Ectodermal cell (in vitro differentiated cells): ENCODE measurements at regions not wholly inside any gene's neighbourhood (a gene's known extent, or its start where the extent isn't known, plus 50 kb on each side); places are given as distances from the start of the nearest gene placed in this dataset.

Experiments
- H3K27ac ChIP-seq: 2 replicates; pipeline ENCODE4 v1.7.0; 2013; ENCODE audit warnings: mild to moderate bottlenecking, low read depth, low read length; ENCODE audit not compliant: insufficient read depth, poor library complexity, severe bottlenecking
- H3K27me3 ChIP-seq: 2 replicates; pipeline ENCODE4 v1.7.0; 2013; ENCODE audit warnings: mild to moderate bottlenecking, low read length; ENCODE audit not compliant: insufficient read depth, control insufficient read depth, poor library complexity, severe bottlenecking
- H3K36me3 ChIP-seq: one replicate; pipeline ENCODE4 v1.7.0; 2013; ENCODE audit warnings: low read length; ENCODE audit not compliant: control insufficient read depth, insufficient read depth
- H3K4me1 ChIP-seq: one replicate; pipeline ENCODE4 v1.7.0; 2013; ENCODE audit warnings: low read length; ENCODE audit not compliant: control insufficient read depth, insufficient read depth
- H3K4me3 ChIP-seq: 2 replicates; pipeline ENCODE4 v1.7.0; 2013; ENCODE audit warnings: low read depth, low read length, control low read depth; ENCODE audit not compliant: insufficient read depth
- H3K9me3 ChIP-seq: 2 replicates; pipeline ENCODE4 v1.7.0; 2013; ENCODE audit warnings: mild to moderate bottlenecking, low read length, moderate library complexity; ENCODE audit not compliant: control insufficient read depth
- WGBS, 2 experiments: methylation state at CpG; one replicate each; pipeline ENCODE4 v1.1.7; 2013; ENCODE audit warnings: missing lambda C conversion rate in 2 of 2; 5-methylcytosine and 5-hydroxymethylcytosine counted together

DNA sequence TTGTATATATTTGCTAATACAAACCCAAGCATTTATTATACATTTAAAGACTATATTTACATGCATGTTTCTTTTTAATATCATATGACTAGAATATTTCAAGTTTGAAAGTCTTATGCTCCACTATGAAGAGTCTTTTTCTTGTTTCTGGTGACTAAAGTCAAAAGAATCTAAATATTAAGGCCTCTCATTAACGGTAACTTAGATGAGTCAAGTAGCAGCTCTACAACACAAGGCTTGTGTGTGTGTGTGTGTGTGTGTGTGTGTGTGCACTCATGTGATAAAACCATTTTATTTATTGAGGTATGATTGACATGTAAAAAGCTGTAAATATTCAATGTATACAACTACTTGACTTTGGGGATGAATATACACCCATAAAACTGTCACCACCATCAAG is 275.6 kb downstream of the TFAP2B start:
- Histone ChIP-seq H3K27ac (no peak overlapping the region), H3K27me3 (no peaks in the 10 kb centered on the region), H3K4me1 (no peaks in the 10 kb centered on the region), H3K9me3 (no peaks in the 10 kb centered on the region), H3K4me3 (no peak overlapping the region), H3K36me3 (no peaks in the 10 kb centered on the region)
- WGBS, 2 experiments = 93 to 100% methylated on average over 1 of the region's 1 CpG

DNA sequence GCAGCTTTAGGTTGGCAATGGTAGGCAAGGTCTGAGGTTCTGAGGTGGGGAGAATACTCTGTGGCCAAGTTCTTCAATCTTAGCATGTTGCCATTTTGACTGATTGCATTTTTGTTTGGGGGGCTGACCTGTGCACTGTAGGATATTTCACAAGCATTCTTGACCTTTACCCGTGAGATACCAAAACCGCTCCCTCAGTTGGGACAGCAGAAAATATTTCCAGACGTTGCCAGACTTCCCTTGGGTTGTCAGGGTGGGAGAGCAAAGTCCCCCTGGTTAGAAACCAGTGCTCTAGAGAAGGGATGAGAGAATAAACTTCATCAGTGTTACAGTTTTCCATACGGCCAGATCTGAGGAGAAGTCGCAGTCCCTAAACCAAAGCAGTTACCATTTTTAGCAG is 279.6 kb downstream of the TFAP2B start:
- Histone ChIP-seq H3K27ac (no peak overlapping the region), H3K27me3 (no peaks in the 10 kb centered on the region), H3K36me3 (no peaks in the 10 kb centered on the region), H3K4me3 (no peak overlapping the region), H3K9me3 (no peaks in the 10 kb centered on the region), H3K4me1 (no peaks in the 10 kb centered on the region)
- WGBS, 2 experiments = 92 to 93% methylated on average over 5 of the region's 5 CpGs

- Histone ChIP-seq H3K27ac (no peak overlapping the region), H3K4me3 (no peak overlapping the region), H3K27me3 (no peaks in the 10 kb centered on the region), H3K36me3 (no peaks in the 10 kb centered on the region), H3K9me3 (no peaks in the 10 kb centered on the region), H3K4me1 (no peaks in the 10 kb centered on the region)
Measured at GRCh38 chr6:51098791-51099190, 280.1 kb downstream of the TFAP2B start.

GRCh38 chr6:51099201-51099600 is 280.5 kb downstream of the TFAP2B start:
- WGBS, 2 experiments = 89% methylated on average over 1 of the region's 2 CpGs; no CpG with 5 or more reads in 1 of the 2 experiments
- Histone ChIP-seq H3K27ac (no peak overlapping the region), H3K4me3 (no peak overlapping the region), H3K4me1 (no peaks in the 10 kb centered on the region), H3K9me3 (no peaks in the 10 kb centered on the region), H3K27me3 (no peaks in the 10 kb centered on the region), H3K36me3 (no peaks in the 10 kb centered on the region)

DNA sequence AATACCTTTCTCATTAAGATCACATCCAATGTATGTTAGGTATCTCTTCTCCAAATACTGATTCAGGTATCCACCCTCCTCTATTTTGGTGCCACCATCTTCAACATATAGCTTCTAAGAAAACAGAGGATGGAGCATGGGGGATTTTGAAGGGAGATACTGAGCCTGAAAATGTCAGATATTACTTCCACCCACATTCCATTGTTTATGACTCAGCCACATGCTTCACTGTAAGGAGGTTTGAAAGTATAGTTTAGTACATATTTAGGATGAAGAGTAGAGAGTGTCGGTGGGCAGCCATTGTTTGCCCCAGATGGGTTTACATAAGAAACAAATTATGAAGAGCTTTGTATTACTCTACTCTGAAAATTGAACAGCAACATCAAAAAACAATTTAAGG is 286.7 kb downstream of the TFAP2B start:
- Histone ChIP-seq H3K4me1 (no peaks in the 10 kb centered on the region), H3K27ac (no peak overlapping the region), H3K4me3 (no peak overlapping the region), H3K27me3 (no peaks in the 10 kb centered on the region), H3K9me3 (no peaks in the 10 kb centered on the region), H3K36me3 (no peaks in the 10 kb centered on the region)
- WGBS, 2 experiments = 100% methylated on average over 1 of the region's 1 CpG; no CpG with 5 or more reads in 1 of the 2 experiments

DNA sequence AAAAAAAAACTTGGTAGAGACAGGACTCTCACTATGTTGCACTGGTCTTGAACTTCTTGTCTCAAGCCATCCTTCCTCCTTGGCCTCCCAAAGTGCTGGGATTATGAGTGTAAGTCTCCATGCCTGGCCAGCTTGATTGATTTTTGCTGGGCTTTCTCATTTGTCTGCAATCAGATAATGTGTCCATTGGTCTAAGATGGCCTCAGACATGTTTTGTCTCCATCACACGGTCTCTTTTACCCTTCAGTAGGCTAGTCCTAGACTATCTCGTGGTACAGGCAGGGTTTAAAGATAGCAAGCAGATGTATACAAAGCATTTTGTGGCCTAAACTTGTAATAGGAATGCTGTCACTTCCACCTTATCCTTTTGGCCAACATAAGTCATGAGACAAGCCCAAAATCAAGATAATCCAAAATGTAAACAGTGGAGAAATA is 289.1 kb downstream of the TFAP2B start:
- Histone ChIP-seq H3K27me3 (no peaks in the 10 kb centered on the region), H3K4me1 (no peaks in the 10 kb centered on the region), H3K9me3 (no peaks in the 10 kb centered on the region), H3K4me3 (no peak overlapping the region), H3K36me3 (no peaks in the 10 kb centered on the region), H3K27ac (no peak overlapping the region)
- WGBS, 2 experiments = 89 to 91% methylated on average over 2 of the region's 2 CpGs

- no peaks in the 10 kb centered on the region for H3K4me1 ChIP-seq
- H3K4me3 ChIP-seq = no peak overlapping the region
- 93 to 97% methylated on average over 3 to 4 of the region's 4 CpGs for WGBS, 2 experiments
- no peaks in the 10 kb centered on the region for H3K27me3 ChIP-seq
- no peak overlapping the region for H3K27ac ChIP-seq
- H3K9me3 ChIP-seq = no peaks in the 10 kb centered on the region
- H3K36me3 ChIP-seq = no peaks in the 10 kb centered on the region
Measured at GRCh38 chr6:51108563-51109234, 290.0 kb downstream of the TFAP2B start.

DNA sequence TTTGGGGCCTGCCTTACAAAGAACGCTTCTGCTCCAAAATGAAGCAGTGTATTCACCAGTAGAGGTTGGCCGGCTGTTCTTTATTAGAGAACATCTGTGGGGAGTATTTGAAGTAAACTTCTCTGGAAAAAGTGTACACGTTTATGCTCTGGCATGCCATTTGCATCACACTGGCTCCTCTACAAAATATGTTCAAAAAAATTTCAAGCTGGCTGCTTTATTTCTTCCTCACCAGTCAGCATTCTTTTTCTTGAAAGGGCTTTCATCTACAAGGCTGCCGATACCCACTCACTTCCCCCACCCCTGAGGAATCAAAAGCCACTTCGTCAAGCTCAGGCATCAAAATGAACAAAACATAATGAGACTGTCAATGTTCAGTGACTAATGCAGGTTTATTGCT is 294.1 kb downstream of the TFAP2B start:
- no peaks in the 10 kb centered on the region for H3K27me3 ChIP-seq
- H3K9me3 ChIP-seq = no peaks in the 10 kb centered on the region
- H3K4me1 ChIP-seq = peaks cover 10% of the 10 kb centered on the region
- no peaks in the 10 kb centered on the region for H3K36me3 ChIP-seq
- H3K4me3 ChIP-seq = no peak overlapping the region
- H3K27ac ChIP-seq = no peak overlapping the region
- 87 to 89% methylated on average over 5 of the region's 5 CpGs for WGBS, 2 experiments

- Histone ChIP-seq H3K36me3 (no peaks in the 10 kb centered on the region), H3K4me1 (peaks cover 10% of the 10 kb centered on the region), H3K4me3 (no peak overlapping the region), H3K27ac (no peak overlapping the region), H3K9me3 (no peaks in the 10 kb centered on the region), H3K27me3 (no peaks in the 10 kb centered on the region)
- 76 to 89% methylated on average over 3 of the region's 3 CpGs for WGBS, 2 experiments
Measured at GRCh38 chr6:51116723-51117122, 298.1 kb downstream of the TFAP2B start.

DNA sequence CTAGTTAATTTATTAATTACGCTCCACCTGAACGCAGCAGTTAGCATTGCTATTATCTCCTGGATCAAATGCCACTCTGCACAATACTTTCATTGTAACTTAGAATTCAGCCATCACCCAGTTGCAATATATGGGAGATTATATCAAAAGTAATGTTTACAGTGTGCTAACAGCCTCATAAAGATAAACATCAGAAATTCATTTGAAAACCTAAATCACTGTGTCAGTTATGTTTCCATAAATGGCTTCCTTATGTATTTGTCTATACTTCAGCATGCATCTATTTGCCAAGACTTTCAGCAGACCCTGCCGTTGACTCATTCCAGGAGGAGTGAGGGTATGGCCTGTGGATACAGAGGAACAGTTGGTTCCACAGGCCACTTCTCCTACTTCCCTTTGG is 300.1 kb downstream of the TFAP2B start:
- peaks cover 10% of the 10 kb centered on the region for H3K4me1 ChIP-seq
- 89 to 96% methylated on average over 3 of the region's 3 CpGs for WGBS, 2 experiments
- H3K9me3 ChIP-seq = no peaks in the 10 kb centered on the region

DNA sequence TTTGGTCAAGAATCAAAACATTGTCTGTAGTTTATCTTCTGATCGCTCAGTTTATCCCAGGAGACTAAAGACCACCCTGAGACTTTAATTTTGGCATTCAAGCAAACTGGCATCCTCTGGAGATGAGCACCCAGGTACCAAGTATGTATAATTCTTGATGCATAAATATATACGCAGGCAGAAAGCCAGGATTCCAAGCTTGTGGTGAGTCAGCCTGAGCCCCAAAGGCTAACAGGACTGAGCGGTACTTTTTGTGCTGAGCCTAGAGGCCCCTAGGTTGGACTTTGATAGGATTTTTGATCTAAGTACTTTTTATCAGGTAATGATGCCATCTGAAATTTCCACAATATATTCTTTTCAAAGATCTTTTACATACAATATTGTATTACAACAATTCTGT is 301.3 kb downstream of the TFAP2B start:
- Histone ChIP-seq H3K36me3 (no peaks in the 10 kb centered on the region), H3K27me3 (no peaks in the 10 kb centered on the region), H3K9me3 (no peaks in the 10 kb centered on the region), H3K4me1 (peaks cover 10% of the 10 kb centered on the region), H3K4me3 (no peak overlapping the region), H3K27ac (no peak overlapping the region)
- WGBS, 2 experiments = 93 to 96% methylated on average over 3 of the region's 3 CpGs

More for the DNA sequence above, 300.1 kb downstream of the TFAP2B start:
- no peaks in the 10 kb centered on the region for H3K36me3 ChIP-seq
- no peaks in the 10 kb centered on the region for H3K27me3 ChIP-seq
- no peak overlapping the region for H3K4me3 ChIP-seq
- no peak overlapping the region for H3K27ac ChIP-seq
